SK-N-SH treated with all-trans-retinoic acid at 6 μM for 48 hours (cell line): ENCODE measurements at regions not wholly inside any gene's neighbourhood (a gene's known extent, or its start where the extent isn't known, plus 50 kb on each side); places are given as distances from the start of the nearest gene placed in this dataset.

Source experiments
- ATAC-seq: fragments of 200-7000 bp; cut with Tn5 transposase; 3 replicates; pipeline ENCODE4 v1.9.1; 2020; ENCODE audit warnings: mild to moderate bottlenecking, moderate library complexity
- ARNTL ChIP-seq: fragments of 450-650 bp; formaldehyde crosslinking; IDR thresholded peaks from 2 replicates; pipeline ENCODE4 v1.5.0; 2020; ENCODE audit warnings: low read depth, mild to moderate bottlenecking, moderate library complexity, borderline replicate concordance
- BACH2 ChIP-seq: fragments of 250-450 bp; sonication (Bioruptor Pico); IDR thresholded peaks from 2 replicates; pipeline ENCODE4 v1.9.0; 2021; ENCODE audit warnings: mild to moderate bottlenecking, borderline replicate concordance
- CREB5 ChIP-seq: fragments of 250-450 bp; sonication (Bioruptor Pico); IDR thresholded peaks from 2 replicates; pipeline ENCODE4 v1.5.1; 2020; ENCODE audit warnings: low read depth, mild to moderate bottlenecking, moderate library complexity
- CSDC2 ChIP-seq: fragments of 250-450 bp; sonication (Bioruptor Pico); IDR thresholded peaks from 2 replicates; pipeline ENCODE4 v1.5.0; 2020; ENCODE audit warnings: mild to moderate bottlenecking, moderate library complexity
- ESRRG ChIP-seq: fragments of 250-450 bp; sonication (Bioruptor Pico); IDR thresholded peaks from 2 replicates; pipeline ENCODE4 v1.6.1; 2021; ENCODE audit warnings: mild to moderate bottlenecking
- GLIS3 ChIP-seq: fragments of 250-450 bp; sonication (Bioruptor Pico); IDR thresholded peaks from 2 replicates; pipeline ENCODE4 v1.5.0; 2020; ENCODE audit warnings: mild to moderate bottlenecking, moderate library complexity
- ISL1 ChIP-seq: fragments of 250-450 bp; sonication (Bioruptor Pico); IDR thresholded peaks from 2 replicates; pipeline ENCODE4 v2.1.2; 2022; ENCODE audit warnings: mild to moderate bottlenecking, moderate library complexity
- OSR1 ChIP-seq: fragments of 250-450 bp; sonication (Bioruptor Pico); IDR thresholded peaks from 2 replicates; pipeline ENCODE4 v1.8.0; 2022; ENCODE audit warnings: moderate library complexity, mild to moderate bottlenecking, inconsistent platforms
- PATZ1 ChIP-seq: fragments of 250-450 bp; sonication (Bioruptor Pico); IDR thresholded peaks from 2 replicates; pipeline ENCODE4 v1.8.0; 2020; ENCODE audit warnings: mild to moderate bottlenecking, moderate library complexity, borderline replicate concordance
- PPARA ChIP-seq: fragments of 250-450 bp; sonication (Bioruptor Pico); IDR thresholded peaks from 2 replicates; pipeline ENCODE4 v1.5.0; 2020; ENCODE audit warnings: mild to moderate bottlenecking, borderline replicate concordance
- RARB ChIP-seq: fragments of 250-450 bp; sonication (Bioruptor Pico); IDR thresholded peaks from 2 replicates; pipeline ENCODE4 v1.8.0; 2021; ENCODE audit warnings: mild to moderate bottlenecking, moderate library complexity
- SNAI2 ChIP-seq: fragments of 250-450 bp; sonication (Bioruptor Pico); IDR thresholded peaks from 2 replicates; pipeline ENCODE4 v1.5.0; 2020; ENCODE audit warnings: mild to moderate bottlenecking, moderate library complexity
- TCF4 ChIP-seq: fragments of 250-450 bp; sonication (Bioruptor Pico); IDR thresholded peaks from 2 replicates; pipeline ENCODE4 v1.8.0; 2021; ENCODE audit warnings: mild to moderate bottlenecking, moderate library complexity, borderline replicate concordance
- TOX ChIP-seq: fragments of 250-450 bp; sonication (Bioruptor Pico); IDR thresholded peaks from 2 replicates; pipeline ENCODE4 v1.8.0; 2021; ENCODE audit warnings: mild to moderate bottlenecking, moderate library complexity, borderline replicate concordance
- TSHZ2 ChIP-seq: fragments of 250-450 bp; sonication (Bioruptor Pico); IDR thresholded peaks from 2 replicates; pipeline ENCODE4 v1.5.0; 2020; ENCODE audit warnings: mild to moderate bottlenecking, moderate library complexity
- ZC3H10 ChIP-seq: fragments of 250-450 bp; sonication (Bioruptor Pico); IDR thresholded peaks from 2 replicates; pipeline ENCODE4 v1.5.1; 2021; ENCODE audit warnings: mild to moderate bottlenecking, moderate library complexity
- ZFP3 ChIP-seq: fragments of 250-450 bp; sonication (Bioruptor Pico); IDR thresholded peaks from 2 replicates; pipeline ENCODE4 v1.5.0; 2020; ENCODE audit warnings: mild to moderate bottlenecking, moderate library complexity
- ZFP30 ChIP-seq: fragments of 450-650 bp; formaldehyde crosslinking; IDR thresholded peaks from 2 replicates; pipeline ENCODE4 v1.5.0; 2022; ENCODE audit warnings: mild to moderate bottlenecking, moderate library complexity
- ZNF565 ChIP-seq: fragments of 450-650 bp; formaldehyde crosslinking; conservative IDR thresholded peaks from 2 replicates; pipeline ENCODE4 v1.5.0; 2020; ENCODE audit warnings: low read depth, mild to moderate bottlenecking, moderate library complexity
- ZNF8 ChIP-seq: fragments of 450-650 bp; formaldehyde crosslinking; IDR thresholded peaks from 2 replicates; pipeline ENCODE4 v1.5.0; 2020; ENCODE audit warnings: mild to moderate bottlenecking, moderate library complexity
- TF ChIP-seq, protein P1 (sequence below): fragments of 250-450 bp; sonication (Bioruptor Pico); IDR thresholded peaks from 2 replicates; pipeline ENCODE4 v1.5.1; 2021; ENCODE audit warnings: mild to moderate bottlenecking, moderate library complexity

GRCh38 chr19:28402701-28403290 lies 810.2 kb downstream of the UQCRFS1 start (continued):
- TF ChIP-seq OSR1 (CRISPR knock-in tag) (no peak), ARNTL (CRISPR knock-in tag) (no peak)

- ATAC-seq = no peak
- TF ChIP-seq ISL1 (CRISPR knock-in tag) (no peak), ZNF8 (no peak), ZFP30 (CRISPR knock-in tag) (no peak), ZFP3 (CRISPR knock-in tag) (no peak), ZC3H10 (no peak), TOX (CRISPR knock-in tag) (no peak), PPARA (CRISPR knock-in tag) (no peak), PATZ1 (CRISPR knock-in tag) (no peak), CSDC2 (CRISPR knock-in tag) (no peak), BACH2 (CRISPR knock-in tag) (no peak), TSHZ2 (CRISPR knock-in tag) (no peak), CREB5 (CRISPR knock-in tag) (no peak), ESRRG (no peak), ZNF565 (CRISPR knock-in tag) (no peak)
- TF ChIP-seq, protein P1, sequence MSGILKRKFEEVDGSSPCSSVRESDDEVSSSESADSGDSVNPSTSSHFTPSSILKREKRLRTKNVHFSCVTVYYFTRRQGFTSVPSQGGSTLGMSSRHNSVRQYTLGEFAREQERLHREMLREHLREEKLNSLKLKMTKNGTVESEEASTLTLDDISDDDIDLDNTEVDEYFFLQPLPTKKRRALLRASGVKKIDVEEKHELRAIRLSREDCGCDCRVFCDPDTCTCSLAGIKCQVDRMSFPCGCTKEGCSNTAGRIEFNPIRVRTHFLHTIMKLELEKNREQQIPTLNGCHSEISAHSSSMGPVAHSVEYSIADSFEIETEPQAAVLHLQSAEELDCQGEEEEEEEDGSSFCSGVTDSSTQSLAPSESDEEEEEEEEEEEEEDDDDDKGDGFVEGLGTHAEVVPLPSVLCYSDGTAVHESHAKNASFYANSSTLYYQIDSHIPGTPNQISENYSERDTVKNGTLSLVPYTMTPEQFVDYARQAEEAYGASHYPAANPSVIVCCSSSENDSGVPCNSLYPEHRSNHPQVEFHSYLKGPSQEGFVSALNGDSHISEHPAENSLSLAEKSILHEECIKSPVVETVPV = no peak
Observed at GRCh38 chr19:28401739-28402424, 811.1 kb downstream of the UQCRFS1 start.

- ATAC-seq = no peak
- TF ChIP-seq GLIS3 = no peak
- TF ChIP-seq ZNF565 (CRISPR knock-in tag) = no peak
- TF ChIP-seq OSR1 (CRISPR knock-in tag) = no peak
- TF ChIP-seq ZC3H10 = no peak
- TF ChIP-seq PPARA (CRISPR knock-in tag) = no peak
- TF ChIP-seq ZFP3 (CRISPR knock-in tag) = no peak
- no peak for TF ChIP-seq RARB (CRISPR knock-in tag)
- no peak for TF ChIP-seq TCF4 (CRISPR knock-in tag)
- no peak for TF ChIP-seq SNAI2 (CRISPR knock-in tag)
- TF ChIP-seq, protein P1 = no peak
- TF ChIP-seq TSHZ2 (CRISPR knock-in tag) = no peak
- TF ChIP-seq ARNTL (CRISPR knock-in tag) = no peak
- TF ChIP-seq BACH2 (CRISPR knock-in tag) = no peak
- TF ChIP-seq CREB5 (CRISPR knock-in tag) = no peak
- TF ChIP-seq ZNF8 = no peak
Observed at GRCh38 chr19:28400953-28401671, 811.8 kb downstream of the UQCRFS1 start.
